ENCODE measurements at regions not wholly inside any gene's neighbourhood (a gene's known extent, or its start where the extent isn't known, plus 50 kb on each side); places are given as distances from the start of the nearest gene placed in this dataset.

GRCh38 chr16:73122604-73123391 lies 74.9 kb upstream of the ZFHX3 start:
- no peak for DNase-seq (ENCODE audit: low read depth)
- TF ChIP-seq CTCF (IDR thresholded peaks at IDR 0.05; ENCODE audit: control insufficient read depth, extremely low read depth, insufficient read depth) = no peak
- no peak overlapping the region for H3K4me3 ChIP-seq (ENCODE audit: low read depth, low read length)

GRCh38 chr16:73116576-73116975 lies 68.6 kb upstream of the ZFHX3 start:
- no peak overlapping the region for H3K4me3 ChIP-seq (ENCODE audit: low read depth, low read length)
- no peak for DNase-seq (ENCODE audit: low read depth)
- TF ChIP-seq CTCF (IDR thresholded peaks at IDR 0.05; ENCODE audit: control insufficient read depth, extremely low read depth, insufficient read depth) = no peak

DNA sequence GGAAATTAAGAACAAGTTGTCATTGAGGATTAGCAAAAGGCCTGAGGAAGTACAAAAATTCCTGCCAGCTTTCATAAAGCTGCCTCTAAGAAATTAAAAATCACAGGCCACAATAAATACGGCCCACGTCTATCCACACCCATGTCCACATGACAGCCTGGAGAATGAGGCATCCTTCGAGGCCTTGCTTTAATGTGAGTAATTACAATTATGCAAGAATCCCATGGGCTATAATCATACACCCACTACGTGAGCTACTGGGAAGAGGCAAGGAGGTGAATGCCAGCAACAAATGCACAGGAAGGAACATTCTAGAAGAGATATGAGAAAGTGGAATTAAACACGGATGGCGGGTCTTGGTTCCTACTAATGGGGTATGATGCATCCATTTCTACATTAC lies 65.4 kb upstream of the ZFHX3 start:
- no peak overlapping the region for H3K4me3 ChIP-seq (ENCODE audit: low read depth, low read length)
- no peak for DNase-seq (ENCODE audit: low read depth)
- TF ChIP-seq CTCF (IDR thresholded peaks at IDR 0.05; ENCODE audit: control insufficient read depth, extremely low read depth, insufficient read depth) = no peak

- no peak for DNase-seq (ENCODE audit: low read depth)
- TF ChIP-seq CTCF (IDR thresholded peaks at IDR 0.05; ENCODE audit: control insufficient read depth, extremely low read depth, insufficient read depth) = no peak
- H3K4me3 ChIP-seq (ENCODE audit: low read depth, low read length) = no peak overlapping the region
These were observed 60.5 kb upstream of the ZFHX3 start for GRCh38 chr16:73108195-73108963.

DNA sequence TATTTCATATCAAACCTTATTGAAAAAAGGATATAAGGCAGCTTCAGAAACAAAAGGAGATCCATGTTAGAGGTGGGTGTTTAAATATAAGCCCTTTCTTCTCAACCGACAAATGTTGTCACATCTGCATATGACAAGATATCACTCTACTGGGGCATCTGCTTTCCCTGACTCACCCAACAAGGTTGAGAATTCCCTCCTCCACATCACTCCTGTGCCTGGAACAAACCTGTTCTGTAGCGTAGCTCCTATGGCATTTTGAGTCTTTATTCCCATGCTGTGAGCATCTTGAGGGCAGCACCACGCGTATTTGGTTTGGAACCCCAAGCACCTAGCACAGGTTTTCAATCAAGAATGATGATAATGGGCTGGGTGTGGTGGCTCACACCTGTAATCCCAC lies 59.4 kb upstream of the ZFHX3 start:
- TF ChIP-seq CTCF (IDR thresholded peaks at IDR 0.05; ENCODE audit: control insufficient read depth, extremely low read depth, insufficient read depth) = no peak
- no peak for DNase-seq (ENCODE audit: low read depth)
- no peak overlapping the region for H3K4me3 ChIP-seq (ENCODE audit: low read depth, low read length)

GRCh38 chr16:73106329-73107034 lies 58.6 kb upstream of the ZFHX3 start:
- no peak for TF ChIP-seq CTCF (IDR thresholded peaks at IDR 0.05; ENCODE audit: control insufficient read depth, extremely low read depth, insufficient read depth)
- DNase-seq (ENCODE audit: low read depth) = no peak
- H3K4me3 ChIP-seq (ENCODE audit: low read depth, low read length) = no peak overlapping the region
